ENCODE measurements at regions not wholly inside any gene's neighbourhood (a gene's known extent, or its start where the extent isn't known, plus 50 kb on each side); places are given as distances from the start of the nearest gene placed in this dataset.

DNA sequence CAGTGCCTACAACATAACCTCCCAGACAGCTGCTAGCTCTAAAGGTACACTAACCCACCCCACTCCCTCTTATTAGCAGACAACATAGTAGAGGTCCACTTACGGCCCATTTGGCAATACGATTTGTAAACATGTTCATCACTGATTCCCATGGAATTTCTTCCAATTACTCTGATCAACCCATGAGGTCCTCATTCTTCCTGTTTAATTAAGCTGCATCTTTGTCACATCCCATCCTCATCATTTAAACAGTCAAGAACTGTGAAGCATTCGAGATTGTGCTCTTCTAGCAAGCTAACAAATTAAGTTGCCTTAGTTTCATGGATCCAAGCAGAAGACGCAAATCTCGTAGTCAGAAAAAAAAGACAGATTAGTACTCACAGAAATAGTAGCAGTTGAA is 622.2 kb upstream of the VSTM2A start:
- Histone ChIP-seq H3K4me1 (ENCODE audit: control insufficient read depth, insufficient read depth, low read length) (no peaks in the 10 kb centered on the region), H3K9me3 (ENCODE audit: control insufficient read depth, low read depth, low read length) (no peaks in the 10 kb centered on the region), H3K4me3 (ENCODE audit: low read length) (no peak overlapping the region), H3K27ac (ENCODE audit: low read length) (no peak overlapping the region), H3K27me3 (ENCODE audit: control insufficient read depth, insufficient read depth, low read length) (no peaks in the 10 kb centered on the region), H3K36me3 (ENCODE audit: control insufficient read depth, insufficient read depth, low read length) (no peaks in the 10 kb centered on the region)
- no CpG with 5 or more reads among the region's 5 CpGs for WGBS (ENCODE audit: insufficient coverage, low lambda C conversion rate)
- no peak for DNase-seq

GRCh38 chr7:53940483-53940882 is 601.7 kb upstream of the VSTM2A start:
- Histone ChIP-seq H3K27ac (ENCODE audit: low read length) (no peak overlapping the region), H3K36me3 (ENCODE audit: control insufficient read depth, insufficient read depth, low read length) (no peaks in the 10 kb centered on the region), H3K27me3 (ENCODE audit: control insufficient read depth, insufficient read depth, low read length) (no peaks in the 10 kb centered on the region), H3K4me3 (ENCODE audit: low read length) (no peak overlapping the region), H3K9me3 (ENCODE audit: control insufficient read depth, low read depth, low read length) (no peaks in the 10 kb centered on the region), H3K4me1 (ENCODE audit: control insufficient read depth, insufficient read depth, low read length) (no peaks in the 10 kb centered on the region)
- DNase-seq, result no peak
- WGBS (ENCODE audit: insufficient coverage, low lambda C conversion rate), result 97% methylated on average over 3 of the region's 3 CpGs

DNA sequence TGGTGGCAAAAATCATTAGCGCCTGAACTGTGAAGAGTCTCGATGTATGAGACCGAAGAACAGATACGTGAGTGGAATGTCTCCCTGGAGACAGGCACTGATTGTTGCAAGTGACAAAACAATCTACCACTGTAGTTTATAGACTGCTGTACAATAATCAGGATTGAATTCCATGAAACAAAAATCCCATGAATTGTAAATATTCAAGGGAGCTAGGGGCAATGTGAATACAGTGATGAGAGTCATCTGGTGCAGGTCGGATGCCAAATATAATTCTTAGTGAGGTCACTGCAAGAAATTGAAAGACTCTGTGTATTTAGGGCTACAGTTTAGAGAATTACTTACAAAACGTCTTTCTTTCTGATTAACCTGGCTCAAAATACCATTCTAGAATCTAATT is 594.4 kb upstream of the VSTM2A start:
- H3K4me1 ChIP-seq (ENCODE audit: control insufficient read depth, insufficient read depth, low read length), result no peaks in the 10 kb centered on the region
- H3K27me3 ChIP-seq (ENCODE audit: control insufficient read depth, insufficient read depth, low read length), result no peaks in the 10 kb centered on the region
- no peaks in the 10 kb centered on the region for H3K36me3 ChIP-seq (ENCODE audit: control insufficient read depth, insufficient read depth, low read length)
- peak in 1 of 2 donors; percentile 6 for DNase-seq
- no peak overlapping the region for H3K4me3 ChIP-seq (ENCODE audit: low read length)
- no peak overlapping the region for H3K27ac ChIP-seq (ENCODE audit: low read length)
- H3K9me3 ChIP-seq (ENCODE audit: control insufficient read depth, low read depth, low read length), result no peaks in the 10 kb centered on the region
- WGBS (ENCODE audit: insufficient coverage, low lambda C conversion rate), result 100% methylated on average over 4 of the region's 6 CpGs

- DNase-seq, result no peak
- Histone ChIP-seq H3K4me1 (ENCODE audit: control insufficient read depth, insufficient read depth, low read length) (no peaks in the 10 kb centered on the region), H3K36me3 (ENCODE audit: control insufficient read depth, insufficient read depth, low read length) (no peaks in the 10 kb centered on the region), H3K27ac (ENCODE audit: low read length) (no peak overlapping the region), H3K9me3 (ENCODE audit: control insufficient read depth, low read depth, low read length) (no peaks in the 10 kb centered on the region), H3K4me3 (ENCODE audit: low read length) (no peak overlapping the region), H3K27me3 (ENCODE audit: control insufficient read depth, insufficient read depth, low read length) (no peaks in the 10 kb centered on the region)
- WGBS (ENCODE audit: insufficient coverage, low lambda C conversion rate), result 82% methylated on average over 3 of the region's 3 CpGs
These were observed 576.5 kb upstream of the VSTM2A start for GRCh38 chr7:53965716-53966115.

GRCh38 chr7:53983480-53983879 is 558.7 kb upstream of the VSTM2A start:
- Histone ChIP-seq H3K4me3 (ENCODE audit: low read length) (no peak overlapping the region), H3K27ac (ENCODE audit: low read length) (no peak overlapping the region), H3K36me3 (ENCODE audit: control insufficient read depth, insufficient read depth, low read length) (no peaks in the 10 kb centered on the region), H3K9me3 (ENCODE audit: control insufficient read depth, low read depth, low read length) (peaks cover 3% of the 10 kb centered on the region), H3K27me3 (ENCODE audit: control insufficient read depth, insufficient read depth, low read length) (no peaks in the 10 kb centered on the region), H3K4me1 (ENCODE audit: control insufficient read depth, insufficient read depth, low read length) (no peaks in the 10 kb centered on the region)
- DNase-seq, result no peak
- no CpG with 5 or more reads among the region's 2 CpGs for WGBS (ENCODE audit: insufficient coverage, low lambda C conversion rate)

DNA sequence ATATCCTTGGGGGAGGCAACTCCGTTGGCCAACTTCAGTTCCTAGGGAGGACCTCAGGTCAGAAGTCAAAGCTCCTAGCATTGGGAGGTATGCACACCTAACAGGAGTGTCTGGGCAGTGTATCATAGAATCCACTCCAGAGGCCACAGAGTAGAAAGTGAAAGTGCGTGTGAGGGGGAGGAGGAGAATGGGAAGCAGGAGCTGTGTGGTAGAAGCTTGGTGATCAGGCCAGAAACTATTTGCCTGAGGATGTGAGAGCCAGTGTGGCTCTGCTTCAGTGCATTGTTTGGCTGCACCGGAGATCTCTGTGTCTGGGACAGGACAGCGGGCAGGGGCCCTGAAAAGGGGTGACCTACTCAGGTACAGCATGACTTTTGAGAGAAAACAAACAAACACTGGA is 557.4 kb upstream of the VSTM2A start:
- peak in 1 of 2 donors; percentile 1 for DNase-seq
- no peaks in the 10 kb centered on the region for H3K4me1 ChIP-seq (ENCODE audit: control insufficient read depth, insufficient read depth, low read length)
- no peaks in the 10 kb centered on the region for H3K36me3 ChIP-seq (ENCODE audit: control insufficient read depth, insufficient read depth, low read length)
- H3K4me3 ChIP-seq (ENCODE audit: low read length), result no peak overlapping the region
- no peak overlapping the region for H3K27ac ChIP-seq (ENCODE audit: low read length)
- H3K27me3 ChIP-seq (ENCODE audit: control insufficient read depth, insufficient read depth, low read length), result no peaks in the 10 kb centered on the region
- no CpG with 5 or more reads among the region's 4 CpGs for WGBS (ENCODE audit: insufficient coverage, low lambda C conversion rate)
- peaks cover 3% of the 10 kb centered on the region for H3K9me3 ChIP-seq (ENCODE audit: control insufficient read depth, low read depth, low read length)

- Histone ChIP-seq H3K27me3 (ENCODE audit: control insufficient read depth, insufficient read depth, low read length) (no peaks in the 10 kb centered on the region), H3K36me3 (ENCODE audit: control insufficient read depth, insufficient read depth, low read length) (no peaks in the 10 kb centered on the region), H3K27ac (ENCODE audit: low read length) (no peak overlapping the region), H3K4me1 (ENCODE audit: control insufficient read depth, insufficient read depth, low read length) (no peaks in the 10 kb centered on the region), H3K9me3 (ENCODE audit: control insufficient read depth, low read depth, low read length) (no peaks in the 10 kb centered on the region), H3K4me3 (ENCODE audit: low read length) (no peak overlapping the region)
- 100% methylated on average over 1 of the region's 2 CpGs for WGBS (ENCODE audit: insufficient coverage, low lambda C conversion rate)
- no peak for DNase-seq
These were observed 553.8 kb upstream of the VSTM2A start for GRCh38 chr7:53988376-53988775.

DNA sequence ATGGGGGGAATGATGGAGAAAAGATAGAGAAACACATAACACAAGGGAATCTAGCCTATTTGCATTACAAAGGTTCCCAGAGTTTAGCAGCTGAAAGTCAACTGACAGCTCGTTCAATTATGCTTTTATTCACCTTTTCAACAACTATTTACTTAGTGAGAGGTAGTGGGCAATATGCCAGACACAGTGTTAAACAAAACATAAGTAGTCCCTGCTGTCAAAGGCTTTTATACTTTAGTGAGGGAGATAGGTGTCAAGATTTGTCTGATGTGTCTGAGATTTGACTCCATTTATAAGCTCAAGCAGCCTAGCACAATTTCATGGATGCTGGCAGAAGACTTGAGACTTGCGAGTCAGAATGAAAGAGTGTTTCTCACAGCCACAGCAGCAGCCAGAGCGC is 549.0 kb upstream of the VSTM2A start:
- H3K9me3 ChIP-seq (ENCODE audit: control insufficient read depth, low read depth, low read length), result no peaks in the 10 kb centered on the region
- no peak for DNase-seq
- H3K36me3 ChIP-seq (ENCODE audit: control insufficient read depth, insufficient read depth, low read length), result no peaks in the 10 kb centered on the region
- no CpG with 5 or more reads among the region's 3 CpGs for WGBS (ENCODE audit: insufficient coverage, low lambda C conversion rate)
- H3K27me3 ChIP-seq (ENCODE audit: control insufficient read depth, insufficient read depth, low read length), result no peaks in the 10 kb centered on the region
- H3K4me1 ChIP-seq (ENCODE audit: control insufficient read depth, insufficient read depth, low read length), result no peaks in the 10 kb centered on the region
- H3K27ac ChIP-seq (ENCODE audit: low read length), result no peak overlapping the region
- no peak overlapping the region for H3K4me3 ChIP-seq (ENCODE audit: low read length)

DNA sequence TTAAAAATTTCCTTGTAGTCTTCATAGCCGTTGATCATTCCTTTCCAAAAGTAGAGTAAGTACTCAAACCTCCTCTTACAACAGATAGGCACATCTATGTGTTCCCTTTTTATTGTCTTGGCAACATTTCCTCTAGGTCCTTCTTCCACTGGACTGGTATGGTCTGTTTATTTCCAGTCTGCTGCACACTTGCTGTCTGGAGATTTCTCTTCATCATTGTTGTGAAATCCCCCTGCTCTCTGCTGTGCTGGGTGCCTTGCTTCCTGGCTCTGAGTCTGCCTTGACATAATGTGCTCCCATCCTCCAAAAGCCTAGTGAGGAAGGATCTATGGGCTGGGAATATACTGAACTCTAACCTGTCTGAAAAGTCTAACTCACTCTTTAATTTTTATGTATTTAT is 545.3 kb upstream of the VSTM2A start:
- no peaks in the 10 kb centered on the region for H3K9me3 ChIP-seq (ENCODE audit: control insufficient read depth, low read depth, low read length)
- no peak for DNase-seq
- WGBS (ENCODE audit: insufficient coverage, low lambda C conversion rate), result no CpG with 5 or more reads among the region's 1 CpG
- no peaks in the 10 kb centered on the region for H3K4me1 ChIP-seq (ENCODE audit: control insufficient read depth, insufficient read depth, low read length)
- no peaks in the 10 kb centered on the region for H3K27me3 ChIP-seq (ENCODE audit: control insufficient read depth, insufficient read depth, low read length)
- H3K4me3 ChIP-seq (ENCODE audit: low read length), result no peak overlapping the region
- no peak overlapping the region for H3K27ac ChIP-seq (ENCODE audit: low read length)
- H3K36me3 ChIP-seq (ENCODE audit: control insufficient read depth, insufficient read depth, low read length), result no peaks in the 10 kb centered on the region

DNA sequence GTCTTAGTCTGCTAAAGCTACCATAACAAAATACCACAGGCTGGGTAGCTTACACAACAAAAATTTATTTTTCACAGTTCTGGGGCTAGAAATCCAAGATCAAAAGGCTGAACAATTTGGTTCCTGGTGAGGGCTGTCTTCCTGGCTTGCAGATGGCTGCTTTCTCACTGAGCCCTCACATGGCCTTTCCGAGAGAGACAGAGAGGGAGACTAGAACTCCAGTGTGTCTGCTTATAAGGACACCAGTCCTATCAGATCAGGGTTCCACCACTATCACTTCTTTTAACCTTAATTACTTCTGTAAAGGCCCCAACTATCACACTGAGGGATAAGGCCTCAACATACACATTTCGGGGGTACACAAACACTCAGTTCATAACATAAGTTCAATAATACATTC is 527.4 kb upstream of the VSTM2A start:
- Histone ChIP-seq H3K36me3 (ENCODE audit: control insufficient read depth, insufficient read depth, low read length) (no peaks in the 10 kb centered on the region), H3K27me3 (ENCODE audit: control insufficient read depth, insufficient read depth, low read length) (no peaks in the 10 kb centered on the region), H3K27ac (ENCODE audit: low read length) (no peak overlapping the region), H3K4me1 (ENCODE audit: control insufficient read depth, insufficient read depth, low read length) (no peaks in the 10 kb centered on the region), H3K4me3 (ENCODE audit: low read length) (no peak overlapping the region), H3K9me3 (ENCODE audit: control insufficient read depth, low read depth, low read length) (no peaks in the 10 kb centered on the region)
- no CpG with 5 or more reads among the region's 2 CpGs for WGBS (ENCODE audit: insufficient coverage, low lambda C conversion rate)
- DNase-seq, result no peak

- Histone ChIP-seq H3K36me3 (ENCODE audit: control insufficient read depth, insufficient read depth, low read length) (no peaks in the 10 kb centered on the region), H3K27me3 (ENCODE audit: control insufficient read depth, insufficient read depth, low read length) (no peaks in the 10 kb centered on the region), H3K4me3 (ENCODE audit: low read length) (no peak overlapping the region), H3K9me3 (ENCODE audit: control insufficient read depth, low read depth, low read length) (no peaks in the 10 kb centered on the region), H3K27ac (ENCODE audit: low read length) (no peak overlapping the region), H3K4me1 (ENCODE audit: control insufficient read depth, insufficient read depth, low read length) (no peaks in the 10 kb centered on the region)
- no CpG with 5 or more reads among the region's 2 CpGs for WGBS (ENCODE audit: insufficient coverage, low lambda C conversion rate)
- no peak for DNase-seq
These were observed 526.9 kb upstream of the VSTM2A start for GRCh38 chr7:54015251-54015650.
